HepG2 (cell line): ENCODE measurements at regions not wholly inside any gene's neighbourhood (a gene's known extent, or its start where the extent isn't known, plus 50 kb on each side); places are given as distances from the start of the nearest gene placed in this dataset.

Source experiments
- ATAC-seq: fragments of 200-7000 bp; cut with Tn5 transposase; 3 replicates; pipeline ENCODE4 v1.9.1; 2020; ENCODE audit warnings: mild to moderate bottlenecking, moderate library complexity
- BruUV-seq: library from RNA; stranded (reverse); fragments of 400-500 nt; replicated peaks from 2 replicates; lab custom pipeline; 2021; lab: Mats Ljungman, UMichigan
- CTCF ChIA-PET: fragments of 300-600 bp; formaldehyde crosslinking; extraction: SDS; loops from one replicate; lab custom pipeline; 2021; ENCODE audit warnings: low total read pairs, inconsistent platforms, low intra/inter-chr PET ratio; lab: Yijun Ruan, JAX
- POLR2A ChIA-PET: fragments of 350-600 bp; sonication (Branson Sonifier 250); formaldehyde crosslinking; loops from one replicate; lab custom pipeline; 2020; ENCODE audit warnings: antibody characterized with exemption, inconsistent platforms; lab: Yijun Ruan, JAX
- DNase-seq: peaks from one replicate; pipeline ENCODE4 v3.0.0-alpha.2; 2015; ENCODE audit warnings: low spot score
- FAIRE-seq: peaks from 3 replicates; lab custom pipeline; 2011; peaks lifted over from hg19 to GRCh38; lab: Jason Lieb, UNC
- H2AFZ ChIP-seq: one replicate; pipeline ENCODE4 v1.6.1; 2011; ENCODE audit warnings: low read length, inconsistent platforms
- H3K27ac ChIP-seq: fragments of 300-600 bp; 3 replicates; pipeline ENCODE4 v1.8.0; 2011; ENCODE audit warnings: mixed run types, mild to moderate bottlenecking, mixed read lengths, low read length, inconsistent platforms; ENCODE audit not compliant: insufficient read depth; ENCODE audit errors: extremely low read length
- H3K27me3 ChIP-seq, 2 experiments: fragments of 200-600 bp in 1 of 2; 2 replicates in 1 of 2; 3 replicates in 1 of 2; pipeline versions ENCODE4 v1.6.0 to v1.8.0; 2011; ENCODE audit warnings: low read length in 2 of 2, mild to moderate bottlenecking in 2 of 2, moderate library complexity in 2 of 2, inconsistent platforms in 1 of 2; ENCODE audit not compliant: insufficient read depth in 2 of 2, control insufficient read depth in 1 of 2
- H3K36me3 ChIP-seq, 2 experiments: fragments of 200-600 bp in 1 of 2; replicated peaks in 1 of 2; 2 replicates in 1 of 2; 3 replicates in 1 of 2; pipeline versions ENCODE4 v1.5.1 to v1.8.0; 2011; ENCODE audit warnings: low read length in 2 of 2, inconsistent platforms in 1 of 2; ENCODE audit not compliant: insufficient read depth in 2 of 2, control insufficient read depth in 1 of 2
- H3K4me1 ChIP-seq: 2 replicates; pipeline ENCODE4 v1.5.1; 2012; ENCODE audit warnings: low read length, inconsistent platforms; ENCODE audit not compliant: insufficient read depth
- H3K4me2 ChIP-seq: 2 replicates; pipeline ENCODE4 v1.6.0; 2011; ENCODE audit warnings: low read depth, low read length, inconsistent platforms
- H3K4me3 ChIP-seq, 3 experiments: fragments of 200-600 bp in 1 of 3; sonication (generic), shearing (Covaris generic) in 1 of 3; replicated peaks in 1 of 3; 2 replicates each; pipeline ENCODE4 v1.5.1; 2011 to 2016; ENCODE audit warnings: low read length in 3 of 3, inconsistent platforms in 2 of 3, low read depth in 2 of 3, mild to moderate bottlenecking in 2 of 3, control low read depth in 1 of 3, mixed read lengths in 1 of 3; ENCODE audit not compliant: insufficient read depth in 1 of 3
- H3K79me2 ChIP-seq: one replicate; pipeline ENCODE4 v1.6.1; 2011; ENCODE audit warnings: low read length, inconsistent platforms; ENCODE audit not compliant: insufficient read depth
- H3K9ac ChIP-seq: 2 replicates; pipeline ENCODE4 v1.6.0; 2011; ENCODE audit warnings: mild to moderate bottlenecking, low read depth, low read length, inconsistent platforms; ENCODE audit not compliant: insufficient read depth
- H3K9me3 ChIP-seq: 2 replicates; pipeline ENCODE4 v1.5.1; 2012; ENCODE audit warnings: mild to moderate bottlenecking, low read length
- H4K20me1 ChIP-seq: 2 replicates; pipeline ENCODE4 v1.6.0; 2011; ENCODE audit warnings: inconsistent platforms, mild to moderate bottlenecking, low read length, moderate library complexity; ENCODE audit not compliant: insufficient read depth
- AGO1 ChIP-seq: fragments of 200-400 bp; formaldehyde crosslinking; IDR thresholded peaks from 2 replicates; pipeline ENCODE4 v1.6.1; 2017; ENCODE audit warnings: mild to moderate bottlenecking, low read depth, low read length, moderate library complexity; ENCODE audit not compliant: poor library complexity, severe bottlenecking
- CEBPB ChIP-seq: IDR thresholded peaks from 2 replicates; pipeline ENCODE4 v1.6.1; 2011; ENCODE audit warnings: low read depth, low read length, improper control_type of control experiment, borderline replicate concordance
- HNF4A ChIP-seq: sonication (generic); formaldehyde crosslinking; IDR thresholded peaks from 2 replicates; pipeline ENCODE4 v1.4.0; 2020; ENCODE audit warnings: missing genetic modification reagents
- PBX2 ChIP-seq: IDR thresholded peaks from 2 replicates; pipeline ENCODE4 v1.6.1; 2016; ENCODE audit warnings: control low read depth
- ZBTB3 ChIP-seq: sonication (generic); formaldehyde crosslinking; IDR thresholded peaks from 2 replicates; pipeline ENCODE4 v1.4.0; 2020; ENCODE audit warnings: low read depth, mild to moderate bottlenecking, moderate library complexity, missing genetic modification reagents, borderline replicate concordance
- ZFP36L1 ChIP-seq: sonication (generic); formaldehyde crosslinking; IDR thresholded peaks from 2 replicates; pipeline ENCODE4 v1.8.0; 2022; ENCODE audit warnings: mild to moderate bottlenecking, missing genetic modification reagents, moderate library complexity
- ZMYM2 ChIP-seq: sonication (generic); formaldehyde crosslinking; IDR thresholded peaks from 2 replicates; pipeline ENCODE4 v1.8.0; 2022; ENCODE audit warnings: mild to moderate bottlenecking, missing genetic modification reagents
- ZNF598 ChIP-seq: sonication (generic); formaldehyde crosslinking; IDR thresholded peaks from 2 replicates; pipeline ENCODE4 v1.5.1; 2020; ENCODE audit warnings: mild to moderate bottlenecking, missing genetic modification reagents, borderline replicate concordance
- ZNF768 ChIP-seq: sonication (generic); formaldehyde crosslinking; IDR thresholded peaks from 2 replicates; pipeline ENCODE4 v1.4.0; 2020; ENCODE audit warnings: missing genetic modification reagents
- ZNF773 ChIP-seq: sonication (generic); formaldehyde crosslinking; IDR thresholded peaks from 2 replicates; pipeline ENCODE4 v1.4.0; 2020; ENCODE audit warnings: missing genetic modification reagents, borderline replicate concordance
- WGBS: methylation state at CpG from one replicate; pipeline ENCODE4 v1.1.6; 2017; ENCODE audit warnings: low lambda C conversion rate; 5-methylcytosine and 5-hydroxymethylcytosine counted together
- in situ Hi-C: cut with HindIII; loops from 2 replicates; pipeline ENCODE4 v1.10.0; 2017; ENCODE audit warnings: low pct_unique_long_range_greater_than_20kb; ENCODE audit not compliant: extremely low pct_ligation_motif_present
- intact Hi-C: fragments of 100-400 bp; cut with micrococcal nuclease; formaldehyde crosslinking; loops from one replicate; pipeline ENCODE4 v1.10.0; 2022; ENCODE audit not compliant: unreplicated experiment

GRCh38 chr15:70424937-70425411, 327.3 kb upstream of the TLE3 start (continued):
- TF ChIP-seq ZNF773 (no peak), AGO1 (no peak), ZBTB3 (no peak), ZMYM2 (CRISPR knock-in tag) (no peak), PBX2 (no peak)

- FAIRE-seq, result no peak
Measured at GRCh38 chr15:70423267-70423666, 325.6 kb upstream of the TLE3 start.

GRCh38 chr15:70422342-70422741, 324.6 kb upstream of the TLE3 start:
- WGBS, result 13% methylated on average over 4 of the region's 4 CpGs
- BruUV-seq, result no TSS peak

More at GRCh38 chr15:70423267-70423666, 325.6 kb upstream of the TLE3 start:
- no peak for TF ChIP-seq ZFP36L1 (CRISPR knock-in tag)
- 0 out of 2 replicates have a peak, but pooled peaks have one; percentile 22 for TF ChIP-seq ZNF768
- 0 out of 5 replicates have a peak, but pooled peaks cover 0 to 4% of the 10 kb centered on the region in 2 experiments for H3K27me3 ChIP-seq
- peaks cover 23% of the 10 kb centered on the region for H3K4me1 ChIP-seq
- intact Hi-C loops, result no loop called here
- no peak overlapping the region for H3K4me2 ChIP-seq
- no peak for DNase-seq
- ChIA-PET POLR2A (no interaction called here), CTCF (no interaction called here)
- no peaks in the 10 kb centered on the region for H3K9me3 ChIP-seq
- no peak overlapping the region for H3K27ac ChIP-seq
- ATAC-seq, result no peak
- WGBS, result 46% methylated on average over 2 of the region's 2 CpGs
- no peaks in the 10 kb centered on the region for H3K36me3 ChIP-seq
- H3K9ac ChIP-seq, result no peak overlapping the region
- BruUV-seq, result no TSS peak
- in situ Hi-C loops, result no loop called here
- no peaks in the 10 kb centered on the region for H4K20me1 ChIP-seq
- H3K4me3 ChIP-seq, result no peak overlapping the region
- no peak overlapping the region for H2AFZ ChIP-seq
- no peaks in the 10 kb centered on the region for H3K79me2 ChIP-seq

More at GRCh38 chr15:70422342-70422741, 324.6 kb upstream of the TLE3 start:
- Histone ChIP-seq H3K27ac (no peak overlapping the region), H3K27me3 (peaks cover 0 to 4% of the 10 kb centered on the region in 2 experiments; a peak in 1 of 5 replicates), H3K36me3 (no peaks in the 10 kb centered on the region), H3K9ac (no peak overlapping the region), H3K4me3 (no peak overlapping the region), H2AFZ (no peak overlapping the region), H4K20me1 (no peaks in the 10 kb centered on the region), H3K9me3 (no peaks in the 10 kb centered on the region), H3K79me2 (no peaks in the 10 kb centered on the region), H3K4me2 (no peak overlapping the region), H3K4me1 (peaks cover 23% of the 10 kb centered on the region)
- FAIRE-seq, result no peak
- in situ Hi-C loops (no loop called here), intact Hi-C loops (no loop called here)
- DNase-seq, result no peak
- ChIA-PET CTCF (no interaction called here), POLR2A (no interaction called here)
- no peak for ATAC-seq
- TF ChIP-seq ZMYM2 (CRISPR knock-in tag) (no peak), CEBPB (peak; percentile 65; the same call in 1 of the 2 replicates), ZNF598 (CRISPR knock-in tag) (no peak), HNF4A (CRISPR knock-in tag) (0 out of 2 replicates have a peak, but pooled peaks have one; percentile 7)
